Central memory CD4-positive, alpha-beta T cell (primary cell): ENCODE measurements at regions not wholly inside any gene's neighbourhood (a gene's known extent, or its start where the extent isn't known, plus 50 kb on each side); places are given as distances from the start of the nearest gene placed in this dataset.

Experiments used
- DNase-seq: peaks from one replicate; pipeline ENCODE4 v3.0.0; 2022

- no peak for DNase-seq
Measured at GRCh38 chr7:132733860-132734259, 157.6 kb upstream of the PLXNA4 start.

GRCh38 chr7:132732321-132732865 lies 156.1 kb upstream of the PLXNA4 start:
- no peak for DNase-seq

GRCh38 chr7:132730105-132730504 lies 153.8 kb upstream of the PLXNA4 start:
- DNase-seq: no peak

- DNase-seq: no peak
Measured at GRCh38 chr7:132723506-132724081, 147.3 kb upstream of the PLXNA4 start.

GRCh38 chr7:132720835-132721234 lies 144.6 kb upstream of the PLXNA4 start:
- DNase-seq: no peak

- DNase-seq: no peak
Measured at GRCh38 chr7:132713893-132714292, 137.6 kb upstream of the PLXNA4 start.

- no peak for DNase-seq
Measured at GRCh38 chr7:132709971-132710567, 133.8 kb upstream of the PLXNA4 start.

- no peak for DNase-seq
Measured at GRCh38 chr7:132708470-132708869, 132.2 kb upstream of the PLXNA4 start.

- DNase-seq: no peak
Measured at GRCh38 chr7:132705146-132705545, 128.9 kb upstream of the PLXNA4 start.

- DNase-seq: no peak
Measured at GRCh38 chr7:132703742-132704141, 127.5 kb upstream of the PLXNA4 start.

GRCh38 chr7:132697003-132697402 lies 120.7 kb upstream of the PLXNA4 start:
- DNase-seq: no peak

GRCh38 chr7:132696332-132696731 lies 120.1 kb upstream of the PLXNA4 start:
- no peak for DNase-seq

- DNase-seq: no peak
Measured at GRCh38 chr7:132691201-132691600, 114.9 kb upstream of the PLXNA4 start.

- DNase-seq: no peak
Measured at GRCh38 chr7:132690174-132690573, 113.9 kb upstream of the PLXNA4 start.

- DNase-seq: no peak
Measured at GRCh38 chr7:132687981-132688383, 111.7 kb upstream of the PLXNA4 start.

GRCh38 chr7:132687016-132687415 lies 110.7 kb upstream of the PLXNA4 start:
- DNase-seq: no peak

- no peak for DNase-seq
Measured at GRCh38 chr7:132685277-132685676, 109.0 kb upstream of the PLXNA4 start.

GRCh38 chr7:132683896-132684690 lies 107.8 kb upstream of the PLXNA4 start:
- DNase-seq: no peak

GRCh38 chr7:132681951-132682350 lies 105.7 kb upstream of the PLXNA4 start:
- no peak for DNase-seq

GRCh38 chr7:132680590-132680989 lies 104.3 kb upstream of the PLXNA4 start:
- no peak for DNase-seq

GRCh38 chr7:132678656-132679055 lies 102.4 kb upstream of the PLXNA4 start:
- no peak for DNase-seq

- no peak for DNase-seq
Measured at GRCh38 chr7:132677918-132678317, 101.6 kb upstream of the PLXNA4 start.

- no peak for DNase-seq
Measured at GRCh38 chr7:132672200-132672990, 96.1 kb upstream of the PLXNA4 start.
